GM23248 (cell line): ENCODE measurements at regions not wholly inside any gene's neighbourhood (a gene's known extent, or its start where the extent isn't known, plus 50 kb on each side); places are given as distances from the start of the nearest gene placed in this dataset.

ENCODE experiments used
- DNase-seq: peaks from one replicate; pipeline ENCODE4 v3.0.0-alpha.2; 2015
- H2AFZ ChIP-seq: fragments of 200-600 bp; sonication (generic); 2 replicates; pipeline ENCODE4 v1.6.1; 2016; ENCODE audit warnings: antibody characterized with exemption
- H3F3A ChIP-seq: fragments of 200-600 bp; sonication (generic); 2 replicates; pipeline ENCODE4 v1.6.1; 2016; ENCODE audit warnings: mild to moderate bottlenecking, antibody characterized with exemption, mixed run types; ENCODE audit not compliant: insufficient read depth
- H3K27ac ChIP-seq: fragments of 200-600 bp; sonication (generic); 2 replicates; pipeline ENCODE4 v1.5.1; 2016; ENCODE audit warnings: mild to moderate bottlenecking
- H3K27me3 ChIP-seq: fragments of 200-600 bp; sonication (generic); replicated peaks from 2 replicates; pipeline ENCODE4 v1.6.1; 2016; ENCODE audit warnings: mild to moderate bottlenecking; ENCODE audit not compliant: insufficient read depth
- H3K36me3 ChIP-seq: fragments of 200-600 bp; sonication (generic); 2 replicates; pipeline ENCODE4 v1.6.1; 2016; ENCODE audit warnings: low read depth, mild to moderate bottlenecking
- H3K4me1 ChIP-seq: fragments of 200-600 bp; sonication (generic); 2 replicates; pipeline ENCODE4 v1.6.1; 2016; ENCODE audit warnings: mild to moderate bottlenecking; ENCODE audit not compliant: insufficient read depth
- H3K4me2 ChIP-seq: fragments of 200-600 bp; sonication (generic); one replicate; pipeline ENCODE4 v1.6.1; 2016; ENCODE audit warnings: mild to moderate bottlenecking; ENCODE audit not compliant: unreplicated experiment
- H3K4me3 ChIP-seq: fragments of 200-600 bp; sonication (generic); 2 replicates; pipeline ENCODE4 v1.5.1; 2016; ENCODE audit warnings: mild to moderate bottlenecking
- H3K79me2 ChIP-seq: fragments of 200-600 bp; sonication (generic); 2 replicates; pipeline ENCODE4 v1.6.1; 2016; ENCODE audit warnings: mild to moderate bottlenecking; ENCODE audit not compliant: insufficient read depth
- H3K9ac ChIP-seq: fragments of 200-600 bp; sonication (generic); 2 replicates; pipeline ENCODE4 v1.6.1; 2016; ENCODE audit warnings: mild to moderate bottlenecking
- H3K9me2 ChIP-seq: fragments of 200-600 bp; sonication (generic); 2 replicates; pipeline ENCODE4 v1.6.1; 2016; ENCODE audit warnings: mixed run types, mild to moderate bottlenecking, moderate library complexity; ENCODE audit not compliant: insufficient read depth
- H3K9me3 ChIP-seq: fragments of 200-600 bp; sonication (generic); one replicate; pipeline ENCODE4 v1.6.1; 2017; ENCODE audit warnings: low read depth
- H4K20me1 ChIP-seq: fragments of 200-600 bp; sonication (generic); 2 replicates; pipeline ENCODE4 v1.6.0; 2016; ENCODE audit not compliant: insufficient read depth
- EZH2 ChIP-seq: fragments of 200-600 bp; sonication (generic); IDR thresholded peaks from 2 replicates; pipeline ENCODE4 v1.6.1; 2018; ENCODE audit warnings: antibody characterized with exemption, mild to moderate bottlenecking; ENCODE audit not compliant: insufficient read depth, poor library complexity, severe bottlenecking
- EZH2phosphoT487 ChIP-seq: fragments of 200-600 bp; sonication (generic); IDR thresholded peaks from 2 replicates; pipeline ENCODE4 v1.6.1; 2018; ENCODE audit warnings: antibody characterized with exemption, moderate library complexity, mild to moderate bottlenecking, low read depth; ENCODE audit not compliant: insufficient read depth
- WGBS, 2 experiments: methylation state at CpG; one replicate each; pipeline ENCODE4 v1.1.6; 2015 to 2017; ENCODE audit warnings: low lambda C conversion rate in 2 of 2, low coverage in 1 of 2; ENCODE audit errors: missing lambda C conversion rate in 2 of 2; 5-methylcytosine and 5-hydroxymethylcytosine counted together
- in situ Hi-C: fragments of 300-500 bp; cut with MboI; formaldehyde crosslinking; loops from 2 replicates; pipeline ENCODE4 v1.15.0; 2020

DNA sequence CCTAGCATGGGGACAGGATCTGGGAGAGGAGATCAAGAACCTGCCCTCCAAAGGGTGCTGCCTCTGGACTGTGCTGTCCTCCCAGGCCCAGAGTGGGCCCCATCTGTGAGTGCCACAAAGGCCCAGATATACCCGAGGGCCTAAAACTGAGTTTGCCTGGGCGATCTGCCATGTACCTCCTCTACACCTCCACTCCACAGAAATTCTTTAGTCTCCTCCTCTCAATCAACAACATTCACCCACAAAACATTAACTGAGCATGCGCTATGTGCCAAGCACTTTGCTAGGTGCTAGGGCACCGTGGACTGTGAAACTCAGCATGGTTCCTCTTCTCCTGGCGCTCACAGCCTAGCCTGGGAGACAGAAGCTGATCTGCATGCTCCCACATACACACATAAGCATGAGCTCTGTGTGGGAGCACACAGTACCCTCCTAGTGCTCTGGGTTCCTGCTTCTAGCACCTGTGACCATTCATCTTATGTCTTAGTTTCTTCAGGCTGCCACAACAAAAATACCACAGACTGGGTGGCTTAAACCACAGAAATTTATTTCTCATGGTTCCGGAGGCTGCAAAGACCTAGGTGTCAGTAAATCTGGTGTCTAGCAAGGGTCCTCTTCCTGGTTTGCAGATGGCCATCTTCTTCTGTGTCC, 82.0 kb upstream of the FSTL4 start:
- Histone ChIP-seq H3K79me2 (no peaks in the 10 kb centered on the region), H3K9me3 (no peaks in the 10 kb centered on the region), H3K27me3 (peaks cover 13% of the 10 kb centered on the region), H3K27ac (no peak overlapping the region), H3K36me3 (no peaks in the 10 kb centered on the region), H4K20me1 (no peaks in the 10 kb centered on the region), H3K4me3 (no peak overlapping the region), H3K4me1 (no peaks in the 10 kb centered on the region), H3K9me2 (no peaks in the 10 kb centered on the region), H3K9ac (no peak overlapping the region), H3K4me2 (no peak overlapping the region), H2AFZ (no peak overlapping the region), H3F3A (no peaks in the 10 kb centered on the region)
- TF ChIP-seq EZH2phosphoT487 (no peak), EZH2 (no peak)
- 47 to 48% methylated on average over 6 of the region's 6 CpGs for WGBS, 2 experiments
- no peak for DNase-seq
- in situ Hi-C loops, result no loop called here

GRCh38 chr5:133691448-133691847, 79.1 kb upstream of the FSTL4 start:
- 15 to 20% methylated on average over 3 of the region's 3 CpGs for WGBS, 2 experiments
- Histone ChIP-seq H3K4me2 (no peak overlapping the region), H3K9me2 (no peaks in the 10 kb centered on the region), H3K9me3 (no peaks in the 10 kb centered on the region), H3K36me3 (no peaks in the 10 kb centered on the region), H2AFZ (no peak overlapping the region), H3F3A (no peaks in the 10 kb centered on the region), H3K27ac (no peak overlapping the region), H3K4me1 (no peaks in the 10 kb centered on the region), H4K20me1 (no peaks in the 10 kb centered on the region), H3K27me3 (peaks cover 16% of the 10 kb centered on the region), H3K79me2 (no peaks in the 10 kb centered on the region), H3K9ac (no peak overlapping the region), H3K4me3 (no peak overlapping the region)
- in situ Hi-C loops, result no loop called here
- DNase-seq, result peak; percentile 8
- no peak for TF ChIP-seq EZH2
- no peak for TF ChIP-seq EZH2phosphoT487

DNA sequence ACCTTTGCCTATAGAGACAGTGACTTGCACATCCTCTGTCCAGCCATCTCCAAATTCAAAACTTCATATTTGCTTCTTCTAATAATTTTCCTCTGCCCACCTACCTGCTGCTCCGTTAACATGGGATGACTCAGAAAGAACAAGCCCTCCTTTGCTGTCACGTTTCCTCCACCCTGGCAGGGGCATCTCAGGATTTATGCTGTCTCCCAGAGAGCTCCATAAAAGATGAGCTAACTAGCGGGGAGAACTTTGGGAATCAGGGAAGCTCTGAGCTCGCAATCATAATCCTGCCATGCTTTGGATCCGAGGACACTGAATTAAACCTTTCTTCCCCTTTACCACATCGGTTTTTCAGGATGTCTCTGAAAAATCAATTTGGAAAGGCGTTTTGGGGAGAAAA, 78.4 kb upstream of the FSTL4 start:
- peaks cover 16% of the 10 kb centered on the region for H3K27me3 ChIP-seq
- in situ Hi-C loops, result no loop called here
- WGBS, 2 experiments, result 13 to 14% methylated on average over 7 of the region's 7 CpGs
- H3K79me2 ChIP-seq, result no peaks in the 10 kb centered on the region
- H3K4me1 ChIP-seq, result no peaks in the 10 kb centered on the region
- H3K4me3 ChIP-seq, result no peak overlapping the region
- no peaks in the 10 kb centered on the region for H3K9me2 ChIP-seq
- no peak overlapping the region for H3K27ac ChIP-seq
- H3K9ac ChIP-seq, result no peak overlapping the region
- no peaks in the 10 kb centered on the region for H3F3A ChIP-seq
- no peak for TF ChIP-seq EZH2
- no peak for TF ChIP-seq EZH2phosphoT487
- no peaks in the 10 kb centered on the region for H4K20me1 ChIP-seq
- no peaks in the 10 kb centered on the region for H3K36me3 ChIP-seq
- no peak for DNase-seq
- H3K9me3 ChIP-seq, result no peaks in the 10 kb centered on the region
- no peak overlapping the region for H3K4me2 ChIP-seq
- no peak overlapping the region for H2AFZ ChIP-seq

GRCh38 chr5:133688391-133688790, 76.0 kb upstream of the FSTL4 start:
- no peaks in the 10 kb centered on the region for H3K9me3 ChIP-seq
- no peaks in the 10 kb centered on the region for H3K9me2 ChIP-seq
- H3K4me3 ChIP-seq, result no peak overlapping the region
- 51 to 56% methylated on average over 5 of the region's 5 CpGs for WGBS, 2 experiments
- H3K4me1 ChIP-seq, result no peaks in the 10 kb centered on the region
- no peaks in the 10 kb centered on the region for H4K20me1 ChIP-seq
- H3K79me2 ChIP-seq, result no peaks in the 10 kb centered on the region
- in situ Hi-C loops, result no loop called here
- H3K9ac ChIP-seq, result no peak overlapping the region
- peaks cover 16% of the 10 kb centered on the region for H3K27me3 ChIP-seq
- no peak overlapping the region for H2AFZ ChIP-seq
- TF ChIP-seq EZH2phosphoT487 (no peak), EZH2 (no peak)
- no peak overlapping the region for H3K4me2 ChIP-seq
- no peak overlapping the region for H3K27ac ChIP-seq
- H3F3A ChIP-seq, result no peaks in the 10 kb centered on the region
- peak; percentile 26 for DNase-seq
- H3K36me3 ChIP-seq, result no peaks in the 10 kb centered on the region
